Left lung (tissue), 4 donors: ENCODE measurements at regions not wholly inside any gene's neighbourhood (a gene's known extent, or its start where the extent isn't known, plus 50 kb on each side); places are given as distances from the start of the nearest gene placed in this dataset.
A peak's percentile ranks its signal among the peaks of the same experiment; 100 is the strongest.

ENCODE experiments used
- ATAC-seq: fragments of 200-7000 bp; cut with Tn5 transposase; one replicate; pipeline ENCODE4 v1.9.1; 2020; ENCODE audit warnings: moderate library complexity
- DNase-seq, 4 donors: peaks; one replicate each; pipeline ENCODE4 v3.0.0-alpha.2; 2013 to 2020
- H3K27ac ChIP-seq, 2 donors: fragments of 200-600 bp; sonication (generic) in 1 of 2; one replicate each; pipeline versions ENCODE4 v1.5.0 to v1.8.0; 2020 to 2021
- H3K27me3 ChIP-seq, 2 donors: fragments of 200-600 bp; sonication (generic) in 1 of 2; one replicate each; pipeline versions ENCODE4 v1.5.0 to v1.8.0; 2020 to 2021
- H3K36me3 ChIP-seq, 2 donors: fragments of 200-600 bp; sonication (generic) in 1 of 2; one replicate each; pipeline versions ENCODE4 v1.5.0 to v1.8.0; 2020 to 2021
- H3K4me1 ChIP-seq, 2 donors: fragments of 200-600 bp; one replicate each; pipeline ENCODE4 v1.8.0; 2021
- H3K4me3 ChIP-seq, 2 donors: fragments of 200-600 bp; sonication (generic) in 1 of 2; one replicate each; pipeline versions ENCODE4 v1.5.0 to v1.8.0; 2020 to 2021; ENCODE audit warnings: mild to moderate bottlenecking in 1 of 2
- H3K9me3 ChIP-seq, 2 donors: fragments of 200-600 bp; sonication (generic) in 1 of 2; one replicate each; pipeline versions ENCODE4 v1.5.0 to v1.8.0; 2020 to 2021
- intact Hi-C, 2 donors: fragments of 100-400 bp; cut with DNase I; formaldehyde crosslinking; loops; one replicate each; pipeline versions ENCODE4 v1.11.2 to v1.14.2; 2022
- TF ChIP-seq, protein P1 (sequence below), 2 donors: fragments of 200-600 bp; sonication (generic) in 1 of 2; IDR thresholded peaks; one replicate each; pipeline versions ENCODE4 v1.5.0 to v1.8.0; 2021; ENCODE audit warnings: antibody characterized with exemption in 2 of 2
- donor health status: DM: no; HTN: yes; CAD: no.
- donor health status: DM: no; HTN: no; CAD: no.

- TF ChIP-seq, protein P1, sequence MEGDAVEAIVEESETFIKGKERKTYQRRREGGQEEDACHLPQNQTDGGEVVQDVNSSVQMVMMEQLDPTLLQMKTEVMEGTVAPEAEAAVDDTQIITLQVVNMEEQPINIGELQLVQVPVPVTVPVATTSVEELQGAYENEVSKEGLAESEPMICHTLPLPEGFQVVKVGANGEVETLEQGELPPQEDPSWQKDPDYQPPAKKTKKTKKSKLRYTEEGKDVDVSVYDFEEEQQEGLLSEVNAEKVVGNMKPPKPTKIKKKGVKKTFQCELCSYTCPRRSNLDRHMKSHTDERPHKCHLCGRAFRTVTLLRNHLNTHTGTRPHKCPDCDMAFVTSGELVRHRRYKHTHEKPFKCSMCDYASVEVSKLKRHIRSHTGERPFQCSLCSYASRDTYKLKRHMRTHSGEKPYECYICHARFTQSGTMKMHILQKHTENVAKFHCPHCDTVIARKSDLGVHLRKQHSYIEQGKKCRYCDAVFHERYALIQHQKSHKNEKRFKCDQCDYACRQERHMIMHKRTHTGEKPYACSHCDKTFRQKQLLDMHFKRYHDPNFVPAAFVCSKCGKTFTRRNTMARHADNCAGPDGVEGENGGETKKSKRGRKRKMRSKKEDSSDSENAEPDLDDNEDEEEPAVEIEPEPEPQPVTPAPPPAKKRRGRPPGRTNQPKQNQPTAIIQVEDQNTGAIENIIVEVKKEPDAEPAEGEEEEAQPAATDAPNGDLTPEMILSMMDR (IDR thresholded peaks at IDR 0.05): no peak
- DNase-seq (no peak), ATAC-seq (no peak)
- intact Hi-C loops: no loop called here
- H3K27ac ChIP-seq: no peak overlapping the region
- no peak overlapping the region for H3K4me3 ChIP-seq
- no peaks in the 10 kb centered on the region for H3K4me1 ChIP-seq
- no peaks in the 10 kb centered on the region for H3K36me3 ChIP-seq
- H3K9me3 ChIP-seq: peaks cover 0 to 4% of the 10 kb centered on the region in 2 donors
- H3K27me3 ChIP-seq: no peaks in the 10 kb centered on the region
Measured at GRCh38 chr15:97144377-97144711, 813.8 kb downstream of the NR2F2 start.

GRCh38 chr15:97146929-97147870, 813.3 kb upstream of the ARRDC4 start:
- no peak overlapping the region for H3K27ac ChIP-seq
- H3K4me3 ChIP-seq: no peak overlapping the region
- H3K36me3 ChIP-seq: no peaks in the 10 kb centered on the region
- H3K9me3 ChIP-seq: peaks cover 0 to 4% of the 10 kb centered on the region in 2 donors
- TF ChIP-seq, protein P1 (IDR thresholded peaks at IDR 0.05): no peak
- DNase-seq (no peak), ATAC-seq (no peak)
- H3K4me1 ChIP-seq: no peaks in the 10 kb centered on the region
- intact Hi-C loops: no loop called here
- H3K27me3 ChIP-seq: no peaks in the 10 kb centered on the region

DNA sequence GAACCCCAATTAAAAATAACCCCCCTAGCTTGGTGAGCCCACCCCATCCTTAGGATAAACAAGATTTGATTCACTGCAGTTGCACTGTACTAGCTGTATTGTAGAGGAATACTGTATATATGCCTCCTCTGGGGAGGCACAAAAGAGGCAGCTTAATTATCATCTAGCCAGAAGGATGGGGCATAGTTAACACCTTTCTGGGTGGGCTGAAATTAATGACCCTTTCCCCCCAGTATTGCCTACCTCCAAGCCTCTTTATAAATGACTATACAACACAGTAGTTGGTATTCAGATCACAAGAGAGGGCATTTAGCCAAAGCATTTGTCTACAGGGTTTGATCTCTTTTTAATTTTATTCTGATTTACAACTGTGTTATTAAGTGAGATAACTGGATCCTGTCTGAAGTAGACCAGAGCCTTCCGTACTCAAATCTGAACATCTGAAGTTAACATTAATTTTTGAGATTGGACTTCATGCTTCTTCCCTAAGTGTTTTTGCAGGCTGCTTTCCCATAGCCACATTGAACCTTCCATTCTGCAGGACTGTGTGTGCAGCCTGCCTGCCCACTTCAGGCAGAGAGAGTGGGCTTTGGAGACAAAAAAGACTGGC, 807.0 kb upstream of the ARRDC4 start:
- intact Hi-C loops: no loop called here
- TF ChIP-seq, protein P1 (IDR thresholded peaks at IDR 0.05): no peak
- Histone ChIP-seq H3K4me1 (no peaks in the 10 kb centered on the region), H3K27me3 (no peaks in the 10 kb centered on the region), H3K36me3 (no peaks in the 10 kb centered on the region), H3K9me3 (no peaks in the 10 kb centered on the region), H3K27ac (no peak overlapping the region), H3K4me3 (no peak overlapping the region)
- no peak for ATAC-seq
- peak in 1 of 4 donors; percentile 28 for DNase-seq

- ATAC-seq (no peak), DNase-seq (no peak)
- H3K36me3 ChIP-seq: no peaks in the 10 kb centered on the region
- H3K4me3 ChIP-seq: no peak overlapping the region
- H3K9me3 ChIP-seq: no peaks in the 10 kb centered on the region
- H3K27ac ChIP-seq: no peak overlapping the region
- TF ChIP-seq, protein P1 (IDR thresholded peaks at IDR 0.05): no peak
- intact Hi-C loops: no loop called here
- no peaks in the 10 kb centered on the region for H3K27me3 ChIP-seq
- no peaks in the 10 kb centered on the region for H3K4me1 ChIP-seq
Measured at GRCh38 chr15:97156739-97157265, 803.7 kb upstream of the ARRDC4 start.

DNA sequence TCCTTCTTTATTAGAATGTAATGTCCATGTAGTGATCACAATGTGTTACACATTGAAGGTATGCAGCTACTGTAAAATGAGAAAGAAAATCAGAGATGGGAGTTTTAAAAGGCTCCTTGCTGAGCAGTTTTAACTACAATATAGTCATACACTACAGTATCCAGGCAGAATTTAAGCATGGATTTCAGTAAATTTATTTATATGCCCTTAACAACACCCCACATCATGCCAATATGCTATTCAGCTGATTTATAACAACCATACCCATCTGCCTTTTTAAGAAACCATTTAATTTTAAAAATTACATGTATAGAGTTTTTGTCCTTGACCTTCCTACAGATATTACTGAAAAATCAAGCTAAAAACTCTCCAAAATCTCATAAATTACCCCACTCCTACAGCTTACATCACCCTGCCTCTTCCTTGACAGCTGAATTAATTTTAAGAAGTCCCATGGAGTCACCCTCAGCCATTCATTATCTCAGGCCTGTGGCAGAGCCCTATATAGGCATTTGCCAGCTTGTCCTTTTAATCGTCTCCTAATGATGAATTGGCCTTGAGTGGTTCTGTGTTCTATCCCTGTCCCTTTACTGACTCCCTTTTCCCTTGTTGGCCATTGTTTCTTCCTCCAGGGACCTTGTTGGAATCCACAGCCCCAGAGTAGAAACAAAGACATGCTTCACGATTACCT, 797.6 kb upstream of the ARRDC4 start:
- TF ChIP-seq, protein P1 (IDR thresholded peaks at IDR 0.05): no peak
- no peaks in the 10 kb centered on the region for H3K27me3 ChIP-seq
- H3K9me3 ChIP-seq: no peaks in the 10 kb centered on the region
- DNase-seq: no peak
- no peak for ATAC-seq
- H3K4me3 ChIP-seq: no peak overlapping the region
- H3K36me3 ChIP-seq: no peaks in the 10 kb centered on the region
- H3K4me1 ChIP-seq: no peaks in the 10 kb centered on the region
- intact Hi-C loops: no loop called here
- no peak overlapping the region for H3K27ac ChIP-seq
